ENCODE measurements at regions not wholly inside any gene's neighbourhood (a gene's known extent, or its start where the extent isn't known, plus 50 kb on each side); places are given as distances from the start of the nearest gene placed in this dataset.
A peak's percentile ranks its signal among the peaks of the same experiment; 100 is the strongest.

- no peak for DNase-seq (ENCODE audit: low read depth)
Measured at GRCh38 chr4:152269448-152270191, 266.3 kb downstream of the FBXW7 start.

- DNase-seq (ENCODE audit: low read depth), result no peak
Measured at GRCh38 chr4:152267811-152268210, 268.1 kb downstream of the FBXW7 start.

- DNase-seq (ENCODE audit: low read depth), result peak; percentile 22
Measured at GRCh38 chr4:152266831-152267480, 268.9 kb downstream of the FBXW7 start.

GRCh38 chr4:152265149-152265621 lies 270.7 kb downstream of the FBXW7 start:
- peak; percentile 98 for DNase-seq (ENCODE audit: low read depth)

GRCh38 chr4:152264106-152264505 lies 271.8 kb downstream of the FBXW7 start:
- no peak for DNase-seq (ENCODE audit: low read depth)

GRCh38 chr4:152259866-152260265 lies 276.0 kb downstream of the FBXW7 start:
- DNase-seq (ENCODE audit: low read depth), result peak; percentile 82

GRCh38 chr4:152258804-152259708 lies 276.8 kb downstream of the FBXW7 start:
- peak; percentile 78 for DNase-seq (ENCODE audit: low read depth)

- peak; percentile 16 for DNase-seq (ENCODE audit: low read depth)
Measured at GRCh38 chr4:152258391-152258790, 277.5 kb downstream of the FBXW7 start.

- DNase-seq (ENCODE audit: low read depth), result peak; percentile 31
Measured at GRCh38 chr4:152257601-152258066, 278.3 kb downstream of the FBXW7 start.

GRCh38 chr4:152256996-152257395 lies 278.9 kb downstream of the FBXW7 start:
- no peak for DNase-seq (ENCODE audit: low read depth)

GRCh38 chr4:152255437-152255836 lies 280.5 kb downstream of the FBXW7 start:
- peak; percentile 80 for DNase-seq (ENCODE audit: low read depth)

- no peak for DNase-seq (ENCODE audit: low read depth)
Measured at GRCh38 chr4:152248347-152248746, 287.5 kb downstream of the FBXW7 start.

- DNase-seq (ENCODE audit: low read depth), result peak; percentile 66
Measured at GRCh38 chr4:152247271-152247975, 288.5 kb downstream of the FBXW7 start.

GRCh38 chr4:152246659-152247058 lies 289.2 kb downstream of the FBXW7 start:
- no peak for DNase-seq (ENCODE audit: low read depth)

- no peak for DNase-seq (ENCODE audit: low read depth)
Measured at GRCh38 chr4:152245680-152246079, 290.2 kb downstream of the FBXW7 start.

- no peak for DNase-seq (ENCODE audit: low read depth)
Measured at GRCh38 chr4:152244659-152245058, 291.2 kb downstream of the FBXW7 start.

GRCh38 chr4:152243896-152244595 lies 291.8 kb downstream of the FBXW7 start:
- peak; percentile 65 for DNase-seq (ENCODE audit: low read depth)

- DNase-seq (ENCODE audit: low read depth), result no peak
Measured at GRCh38 chr4:152243206-152243605, 292.7 kb downstream of the FBXW7 start.

- no peak for DNase-seq (ENCODE audit: low read depth)
Measured at GRCh38 chr4:152240232-152240631, 295.7 kb downstream of the FBXW7 start.

GRCh38 chr4:152239216-152239615 lies 296.7 kb downstream of the FBXW7 start:
- no peak for DNase-seq (ENCODE audit: low read depth)

Data from RPMI7951 (cell line).